HFFc6 (cell line): ENCODE measurements at regions not wholly inside any gene's neighbourhood (a gene's known extent, or its start where the extent isn't known, plus 50 kb on each side); places are given as distances from the start of the nearest gene placed in this dataset.

Experiments used
- DNase-seq: peaks from one replicate; pipeline ENCODE4 v3.0.0-alpha.2; 2018
- H3K27ac Mint-ChIP-seq: 2 replicates; pipeline ENCODE4 v1.8.0; 2020; ENCODE audit warnings: mild to moderate bottlenecking, mixed read lengths
- H3K27me3 Mint-ChIP-seq: 2 replicates; pipeline ENCODE4 v1.8.0; 2021; ENCODE audit warnings: mild to moderate bottlenecking, moderate library complexity, mixed read lengths; ENCODE audit not compliant: insufficient read depth
- H3K36me3 Mint-ChIP-seq: 2 replicates; pipeline ENCODE4 v1.8.0; 2021; ENCODE audit warnings: low read depth, mixed read lengths
- H3K4me1 Mint-ChIP-seq: 2 replicates; pipeline ENCODE4 v1.8.0; 2020; ENCODE audit warnings: low read depth, mixed read lengths
- H3K4me3 Mint-ChIP-seq: 2 replicates; pipeline ENCODE4 v1.8.0; 2020; ENCODE audit warnings: mild to moderate bottlenecking, moderate library complexity, mixed read lengths
- H3K9me3 Mint-ChIP-seq: 2 replicates; pipeline ENCODE4 v1.8.0; 2020; ENCODE audit warnings: mild to moderate bottlenecking, mixed read lengths
- CTCF ChIP-seq: fragments of 200-600 bp; sonication (generic); IDR thresholded peaks from 2 replicates; pipeline ENCODE4 v1.5.0; 2021; ENCODE audit warnings: antibody characterized with exemption, mild to moderate bottlenecking

GRCh38 chr11:116171271-116172140 lies 601.3 kb downstream of the BUD13 start:
- TF ChIP-seq CTCF, result no peak
- Mint-ChIP-seq H3K36me3 (no peaks in the 10 kb centered on the region), H3K27ac (no peak overlapping the region), H3K27me3 (no peaks in the 10 kb centered on the region; the same call in 1 of the 2 replicates), H3K4me1 (no peaks in the 10 kb centered on the region), H3K4me3 (no peak overlapping the region), H3K9me3 (peaks cover 77% of the 10 kb centered on the region)
- no peak for DNase-seq

GRCh38 chr11:116170526-116171120 lies 602.2 kb downstream of the BUD13 start:
- H3K27me3 Mint-ChIP-seq, result no peaks in the 10 kb centered on the region; the same call in 1 of the 2 replicates
- TF ChIP-seq CTCF, result no peak
- no peaks in the 10 kb centered on the region for H3K36me3 Mint-ChIP-seq
- no peaks in the 10 kb centered on the region for H3K4me1 Mint-ChIP-seq
- H3K9me3 Mint-ChIP-seq, result peaks cover 71% of the 10 kb centered on the region
- H3K27ac Mint-ChIP-seq, result no peak overlapping the region
- DNase-seq, result no peak
- H3K4me3 Mint-ChIP-seq, result no peak overlapping the region

- H3K4me1 Mint-ChIP-seq, result no peaks in the 10 kb centered on the region
- peaks cover 79% of the 10 kb centered on the region for H3K9me3 Mint-ChIP-seq
- no peaks in the 10 kb centered on the region; the same call in 1 of the 2 replicates for H3K27me3 Mint-ChIP-seq
- no peak for TF ChIP-seq CTCF
- no peak overlapping the region for H3K27ac Mint-ChIP-seq
- no peak overlapping the region for H3K4me3 Mint-ChIP-seq
- no peaks in the 10 kb centered on the region for H3K36me3 Mint-ChIP-seq
- DNase-seq, result no peak
Measured at GRCh38 chr11:116169776-116170175, 603.0 kb downstream of the BUD13 start.

GRCh38 chr11:116168459-116168787 lies 604.4 kb downstream of the BUD13 start:
- H3K36me3 Mint-ChIP-seq, result no peaks in the 10 kb centered on the region
- H3K27me3 Mint-ChIP-seq, result no peaks in the 10 kb centered on the region; the same call in 1 of the 2 replicates
- no peak overlapping the region for H3K27ac Mint-ChIP-seq
- H3K4me1 Mint-ChIP-seq, result no peaks in the 10 kb centered on the region
- H3K4me3 Mint-ChIP-seq, result no peak overlapping the region
- TF ChIP-seq CTCF, result no peak
- no peak for DNase-seq
- H3K9me3 Mint-ChIP-seq, result peaks cover 73% of the 10 kb centered on the region

- Mint-ChIP-seq H3K27ac (no peak overlapping the region), H3K4me3 (no peak overlapping the region), H3K9me3 (peaks cover 73% of the 10 kb centered on the region), H3K36me3 (no peaks in the 10 kb centered on the region), H3K4me1 (no peaks in the 10 kb centered on the region), H3K27me3 (no peaks in the 10 kb centered on the region; the same call in 1 of the 2 replicates)
- no peak for DNase-seq
- no peak for TF ChIP-seq CTCF
Measured at GRCh38 chr11:116167706-116168458, 604.9 kb downstream of the BUD13 start.
